ENCODE measurements at regions not wholly inside any gene's neighbourhood (a gene's known extent, or its start where the extent isn't known, plus 50 kb on each side); places are given as distances from the start of the nearest gene placed in this dataset.

- no peak for TF ChIP-seq POLR2AphosphoS5 (IDR thresholded peaks at IDR 0.05; ENCODE audit: low read depth, low read length)
- ChIA-PET POLR2A (interaction anchor here (0.9 to 1.6 kb wide), 3 partner anchors 36 to 131 kb away, joined by 3 to 6 read pairs (median 4); partner anchors contain the start of gene SOCS6), CTCF (interaction anchor here (2.0 kb wide), 1 partner anchor 14 kb away, joined by 7 read pairs; no protein-coding TSS in a partner anchor), RAD21 (ENCODE audit: low non-redundant PET in 1 of 2, low total read pairs in 2 of 2, uncharacterized antibody in 2 of 2, unreplicated experiment in 2 of 2) (no interaction called here)
- no peak for DNase-seq (ENCODE audit: low read depth, low spot score)
- Histone ChIP-seq H3K79me2 (ENCODE audit: insufficient read depth, low read length) (no peaks in the 10 kb centered on the region), H3K9me3 (ENCODE audit: control insufficient read depth in 1 of 2, insufficient read depth in 1 of 2, low read depth in 1 of 2, low read length in 2 of 2) (no peaks in the 10 kb centered on the region), H3K9me2 (ENCODE audit: insufficient read depth) (no peaks in the 10 kb centered on the region), H3K4me2 (ENCODE audit: low read length) (peak overlapping the region; percentile 73), H4K20me1 (ENCODE audit: insufficient read depth) (no peaks in the 10 kb centered on the region), H3K27ac (ENCODE audit: low read depth, low read length) (peak overlapping the region; percentile 99), H3K9ac (ENCODE audit: low read length) (peak overlapping the region; percentile 59), H3K27me3 (ENCODE audit: insufficient read depth, low read length) (no peaks in the 10 kb centered on the region), H3K36me3 (ENCODE audit: control insufficient read depth in 1 of 2, insufficient read depth in 2 of 2, low read length in 2 of 2) (no peaks in the 10 kb centered on the region), H3K4me1 (ENCODE audit: control insufficient read depth in 1 of 2, insufficient read depth in 2 of 2, low read length in 2 of 2) (peaks cover 83 to 97% of the 10 kb centered on the region in 2 experiments), H3K4me3 (replicated peaks in 1 of 2; ENCODE audit: low read depth in 1 of 2, low read length in 2 of 2) (peak overlapping the region; percentile 1 to 23; a peak in 3 of 4 replicates), H2AFZ (ENCODE audit: low read depth, low read length, poor library complexity, severe bottlenecking) (peak overlapping the region; percentile 36)
- no peak for ATAC-seq
- intact Hi-C loops (cut with micrococcal nuclease), result no loop called here
- BruUV-seq (replicated peaks), result no TSS peak
Measured at GRCh38 chr18:70419526-70419925, 130.7 kb downstream of the SOCS6 start.

- POLR2A ChIA-PET, result interaction anchor here (1.0 to 1.8 kb wide), 5 partner anchors 35 to 132 kb away, joined by 3 to 6 read pairs (median 4); no protein-coding TSS in a partner anchor
Measured at GRCh38 chr18:70418546-70419311, 129.9 kb downstream of the SOCS6 start.

More at GRCh38 chr18:70418546-70419311, 129.9 kb downstream of the SOCS6 start:
- no TSS peak for BruUV-seq (replicated peaks)
- TF ChIP-seq POLR2AphosphoS5 (IDR thresholded peaks at IDR 0.05; ENCODE audit: low read depth, low read length), result 0 out of 2 replicates have a peak, but pooled peaks have one; percentile 2
- TF ChIP-seq RAD21 (IDR thresholded peaks at IDR 0.05; ENCODE audit: low read depth), result no peak
- no peak for TF ChIP-seq ATF3 (IDR thresholded peaks at IDR 0.05)
- no peak for TF ChIP-seq ZBTB33 (IDR thresholded peaks at IDR 0.05; ENCODE audit: extremely low read depth, insufficient replicate concordance, low read length)
- TF ChIP-seq ZNF274 (IDR thresholded peaks at IDR 0.05; ENCODE audit: low read depth, low read length), result no peak
- TF ChIP-seq YY1 (IDR thresholded peaks at IDR 0.05; ENCODE audit: extremely low read depth, insufficient replicate concordance, low read depth, low read length), result no peak
- no peak for TF ChIP-seq SRF (IDR thresholded peaks at IDR 0.05; ENCODE audit: low read depth)
- Histone ChIP-seq H2AFZ (ENCODE audit: low read depth, low read length, poor library complexity, severe bottlenecking) (peak overlapping the region; percentile 36), H3K27me3 (ENCODE audit: insufficient read depth, low read length) (no peaks in the 10 kb centered on the region), H3K79me2 (ENCODE audit: insufficient read depth, low read length) (no peaks in the 10 kb centered on the region), H3K4me2 (ENCODE audit: low read length) (peak overlapping the region; percentile 73), H3K4me3 (replicated peaks in 1 of 2; ENCODE audit: low read depth in 1 of 2, low read length in 2 of 2) (peak overlapping the region in 1 of 2 experiments; percentile 23; a peak in 2 of 4 replicates), H3K9me3 (ENCODE audit: control insufficient read depth in 1 of 2, insufficient read depth in 1 of 2, low read depth in 1 of 2, low read length in 2 of 2) (no peaks in the 10 kb centered on the region), H4K20me1 (ENCODE audit: insufficient read depth) (no peaks in the 10 kb centered on the region), H3K9me2 (ENCODE audit: insufficient read depth) (no peaks in the 10 kb centered on the region), H3K36me3 (ENCODE audit: control insufficient read depth in 1 of 2, insufficient read depth in 2 of 2, low read length in 2 of 2) (no peaks in the 10 kb centered on the region), H3K27ac (ENCODE audit: low read depth, low read length) (peak overlapping the region; percentile 99), H3K9ac (ENCODE audit: low read length) (peak overlapping the region; percentile 59), H3K4me1 (ENCODE audit: control insufficient read depth in 1 of 2, insufficient read depth in 2 of 2, low read length in 2 of 2) (peaks cover 75 to 97% of the 10 kb centered on the region in 2 experiments)
- intact Hi-C loops (cut with micrococcal nuclease), result no loop called here
- DNase-seq (ENCODE audit: low read depth, low spot score) (no peak), ATAC-seq (no peak)
- ChIA-PET RAD21 (ENCODE audit: low non-redundant PET in 1 of 2, low total read pairs in 2 of 2, uncharacterized antibody in 2 of 2, unreplicated experiment in 2 of 2) (no interaction called here), CTCF (interaction anchor here (2.0 kb wide), 1 partner anchor 15 kb away, joined by 7 read pairs; no protein-coding TSS in a partner anchor)

All from HCT116 (cell line).